CD4-positive, alpha-beta T cell treated with Interleukin-17A for 1 hour (primary cell): ENCODE measurements at regions not wholly inside any gene's neighbourhood (a gene's known extent, or its start where the extent isn't known, plus 50 kb on each side); places are given as distances from the start of the nearest gene placed in this dataset.
"Not testable (repeated sequence)": the region's sequence is repeated elsewhere in the genome, so short reads cannot be mapped to it uniquely, and the experiment has no call there.

Experiments
- DNase-seq: peaks from one replicate; pipeline ENCODE4 v3.0.0-alpha.2; 2020

DNA sequence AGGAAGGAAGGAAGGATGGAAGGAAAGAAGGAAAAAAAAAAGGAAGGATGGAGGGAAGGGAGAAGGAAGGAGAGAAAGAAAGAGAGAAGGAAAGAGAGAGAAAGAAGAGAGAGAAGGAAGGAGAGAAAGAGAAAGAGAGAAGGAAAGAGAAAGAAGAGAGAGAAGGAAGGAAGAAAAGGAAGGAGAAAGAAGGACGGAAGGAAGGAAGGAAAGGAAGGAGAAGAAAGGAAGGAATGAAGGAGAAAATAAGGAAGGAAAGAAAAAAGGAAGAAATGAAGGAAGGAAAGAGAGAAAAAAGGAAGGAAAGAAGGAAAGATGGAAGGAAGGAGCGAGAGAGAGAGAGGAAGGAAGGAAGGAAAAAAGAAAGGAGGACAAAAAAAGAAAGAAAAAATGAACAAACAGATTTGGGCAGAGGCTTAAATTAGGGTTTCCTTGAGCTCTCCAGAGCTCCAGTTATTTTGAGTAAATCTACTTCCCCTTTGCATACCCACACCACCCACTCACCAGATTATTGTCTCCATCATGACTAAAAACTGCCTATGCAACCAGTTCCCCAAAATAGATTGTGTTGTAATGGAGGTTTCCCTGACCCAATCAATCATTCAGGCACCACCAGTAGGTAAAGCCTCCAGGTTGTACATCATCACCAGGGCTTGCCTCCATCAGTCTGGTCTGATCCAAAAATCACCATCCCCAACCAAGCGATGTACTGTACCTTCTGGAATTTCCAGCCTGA is 1722.9 kb upstream of the PCDH10 start:
- DNase-seq: no peak

- no peak for DNase-seq
Observed at GRCh38 chr4:131427000-131427399, 1722.1 kb upstream of the PCDH10 start.

DNA sequence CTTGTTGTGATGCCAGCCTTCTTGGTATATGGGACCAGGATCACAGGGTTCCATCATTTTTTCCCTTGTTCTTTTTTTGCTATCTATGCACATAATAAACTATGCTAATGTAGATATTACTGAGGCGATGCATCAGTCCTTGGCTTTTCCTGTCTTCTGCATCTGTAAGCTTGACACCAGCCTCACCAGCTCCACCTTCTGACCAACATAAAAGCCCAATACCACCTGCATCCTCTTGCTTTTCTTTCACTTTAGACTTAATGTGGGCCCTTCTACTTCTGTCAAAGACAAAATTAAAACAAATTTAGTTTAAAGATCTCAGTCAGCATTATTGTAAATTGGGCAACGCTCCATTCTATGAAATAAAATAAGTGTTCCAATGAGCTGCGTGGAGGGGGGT is 1718.8 kb upstream of the PCDH10 start:
- DNase-seq: no peak

- no peak for DNase-seq
Observed at GRCh38 chr4:131441004-131441688, 1707.9 kb upstream of the PCDH10 start.

GRCh38 chr4:131447883-131448282 is 1701.2 kb upstream of the PCDH10 start:
- DNase-seq: no peak

- DNase-seq: no peak
Observed at GRCh38 chr4:131450572-131451209, 1698.4 kb upstream of the PCDH10 start.

- DNase-seq: no peak
Observed at GRCh38 chr4:131459430-131460101, 1689.5 kb upstream of the PCDH10 start.

DNA sequence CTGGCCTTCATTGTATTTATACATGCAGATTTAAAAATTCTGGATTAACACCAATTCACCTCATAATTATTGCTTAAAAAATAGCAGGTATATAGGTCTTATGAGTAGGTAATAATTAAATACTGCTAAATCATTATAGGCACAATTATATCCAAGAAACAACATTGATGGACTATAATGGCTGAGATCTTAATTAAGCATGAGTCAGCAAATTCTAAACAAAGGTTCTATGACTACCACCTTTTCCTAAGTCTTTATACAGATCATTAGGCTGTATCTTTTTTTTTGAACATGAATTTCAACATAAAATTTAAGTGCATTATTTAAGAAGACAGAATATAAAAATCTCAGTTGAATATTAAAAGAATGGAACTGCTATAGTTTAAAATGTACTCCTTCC is 1678.7 kb upstream of the PCDH10 start:
- no peak for DNase-seq

GRCh38 chr4:131488772-131489171 is 1660.3 kb upstream of the PCDH10 start:
- DNase-seq: no peak

DNA sequence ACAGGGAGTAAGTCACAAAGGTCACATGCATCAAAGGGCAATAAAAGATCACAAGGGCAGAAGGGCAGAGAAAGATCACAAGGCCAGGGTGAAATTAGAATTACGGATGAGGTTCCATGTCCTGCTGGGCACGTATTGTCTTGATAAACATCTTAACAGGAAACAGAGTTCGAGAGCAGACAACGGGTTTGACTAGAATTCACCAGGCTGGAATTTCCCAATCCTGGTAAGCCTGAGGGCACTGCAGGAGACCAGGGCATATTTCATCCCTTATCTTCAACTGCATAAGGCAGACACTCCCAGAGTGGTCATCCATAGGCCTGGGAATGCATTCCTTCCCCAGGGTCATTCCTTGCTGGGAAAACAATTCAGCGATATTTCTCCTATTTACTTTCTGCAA is 1652.9 kb upstream of the PCDH10 start:
- not testable (repeated sequence) for DNase-seq

- no peak for DNase-seq
Observed at GRCh38 chr4:131499141-131499873, 1649.8 kb upstream of the PCDH10 start.

DNA sequence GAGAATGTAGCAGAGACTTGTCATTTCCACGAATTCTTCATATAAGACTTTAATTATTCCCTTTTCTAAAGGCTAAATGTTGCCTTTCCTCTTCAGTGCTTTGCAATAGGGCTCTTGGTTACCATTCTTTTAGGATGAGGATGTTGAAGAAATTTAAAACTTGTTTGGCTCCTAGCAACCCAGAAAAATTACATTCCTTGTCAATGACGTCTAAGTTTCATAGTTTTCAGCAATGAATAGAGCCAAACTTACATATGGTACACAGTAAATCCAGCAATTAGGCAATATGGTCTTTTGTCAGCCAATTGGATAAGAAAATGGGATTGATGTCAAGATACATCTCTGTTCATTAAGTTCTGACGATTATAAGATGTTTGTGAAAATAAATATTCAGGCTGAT is 1639.6 kb upstream of the PCDH10 start:
- no peak for DNase-seq

- DNase-seq: no peak
Observed at GRCh38 chr4:131526686-131527085, 1622.4 kb upstream of the PCDH10 start.

DNA sequence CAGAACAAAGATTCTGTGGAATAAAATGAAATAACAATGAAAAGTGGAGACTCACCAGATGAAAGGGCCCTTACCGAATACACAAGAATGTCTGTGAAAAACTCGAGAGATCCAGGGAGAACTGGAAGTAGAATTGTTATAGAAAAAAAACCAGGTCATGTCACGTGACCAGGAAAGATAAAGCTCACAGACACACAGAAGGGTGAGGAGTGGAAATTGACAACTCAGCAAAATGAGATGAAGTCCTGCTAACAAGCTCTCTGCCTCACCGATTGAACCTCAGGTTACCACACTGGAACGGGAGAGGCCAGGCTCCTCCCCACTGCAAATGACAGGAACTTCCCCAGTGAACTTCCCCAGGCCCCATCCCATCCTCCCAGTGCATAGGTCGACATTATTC is 1618.0 kb upstream of the PCDH10 start:
- DNase-seq: no peak

GRCh38 chr4:131534944-131535645 is 1614.0 kb upstream of the PCDH10 start:
- DNase-seq: no peak

DNA sequence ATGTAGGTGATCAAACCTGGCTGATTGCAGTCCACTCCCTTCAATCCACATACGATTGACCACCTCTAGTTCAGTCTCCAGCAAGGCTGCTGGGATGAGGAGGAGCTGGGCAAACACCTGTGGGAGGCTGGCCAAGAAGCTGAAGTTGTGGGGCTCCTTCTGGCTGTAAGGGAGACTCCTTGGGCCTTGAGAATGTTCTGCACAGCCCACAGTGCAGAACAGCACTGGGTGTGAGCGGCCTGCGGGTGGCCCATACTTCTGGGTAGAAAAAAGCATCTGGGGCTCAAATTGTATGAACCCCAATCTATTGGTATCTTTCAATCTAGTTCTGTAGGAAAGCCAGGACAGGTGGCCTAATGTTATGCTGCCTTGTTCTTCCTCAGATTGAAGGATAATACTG is 1608.8 kb upstream of the PCDH10 start:
- no peak for DNase-seq

GRCh38 chr4:131547506-131547981 is 1601.5 kb upstream of the PCDH10 start:
- DNase-seq: no peak

DNA sequence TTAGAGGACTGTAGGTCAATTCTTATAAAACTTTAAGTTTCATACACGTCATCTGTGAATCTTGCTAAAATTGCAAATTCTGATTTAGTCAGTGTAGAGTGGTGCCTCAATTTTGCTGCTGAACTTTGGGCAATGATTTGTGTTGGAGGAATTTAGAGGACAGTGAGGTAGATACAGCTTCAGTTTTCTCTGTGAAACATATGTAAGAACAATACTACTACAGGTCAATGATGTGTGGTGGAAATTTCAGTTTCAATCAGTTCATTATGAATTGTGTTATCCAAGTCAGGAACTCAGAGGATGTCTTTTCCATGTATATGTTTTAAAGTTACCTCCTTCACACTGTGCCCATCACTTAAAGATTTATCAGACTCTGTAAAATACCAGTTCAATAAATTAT is 1597.8 kb upstream of the PCDH10 start:
- DNase-seq: no peak

DNA sequence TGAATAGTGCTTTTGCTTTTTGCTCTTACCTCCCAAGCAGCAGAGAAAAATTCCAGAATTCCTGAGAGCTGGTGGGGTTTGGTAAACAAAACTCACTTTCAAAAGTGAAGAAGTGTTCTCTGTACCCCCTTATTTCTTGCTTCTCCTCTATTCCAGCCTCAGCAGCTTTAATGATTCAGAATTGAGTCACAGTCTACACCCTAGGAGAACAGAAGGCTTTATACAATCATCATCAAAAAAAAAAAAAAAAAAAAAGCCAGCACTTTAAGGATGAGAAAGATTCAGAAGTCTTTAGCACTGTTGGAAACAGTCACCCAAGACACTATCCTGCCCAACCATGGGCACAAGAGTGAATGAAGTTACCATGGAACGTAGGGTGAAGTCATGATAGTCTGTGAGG is 1583.1 kb upstream of the PCDH10 start:
- no peak for DNase-seq

DNA sequence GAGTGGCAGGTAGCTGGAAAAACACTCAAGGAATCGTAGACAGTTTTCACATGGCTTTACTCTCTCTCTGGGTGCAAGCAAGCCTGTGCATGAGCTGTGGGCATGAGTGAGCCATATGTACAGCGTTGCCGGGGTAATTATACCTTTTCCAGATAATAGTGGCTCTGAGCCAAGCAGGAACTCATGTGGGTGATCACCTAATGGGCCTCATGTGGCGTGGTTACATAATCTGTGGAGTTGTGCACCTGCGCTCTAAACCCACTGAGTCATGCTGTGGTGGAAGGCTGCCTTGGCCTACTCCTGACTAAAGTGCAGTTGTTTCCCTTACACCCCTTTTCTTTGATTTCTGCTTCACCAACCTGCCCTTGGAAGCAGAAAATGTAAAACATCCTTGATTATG is 1564.5 kb upstream of the PCDH10 start:
- no peak for DNase-seq

GRCh38 chr4:131595140-131595539 is 1554.0 kb upstream of the PCDH10 start:
- no peak for DNase-seq

DNA sequence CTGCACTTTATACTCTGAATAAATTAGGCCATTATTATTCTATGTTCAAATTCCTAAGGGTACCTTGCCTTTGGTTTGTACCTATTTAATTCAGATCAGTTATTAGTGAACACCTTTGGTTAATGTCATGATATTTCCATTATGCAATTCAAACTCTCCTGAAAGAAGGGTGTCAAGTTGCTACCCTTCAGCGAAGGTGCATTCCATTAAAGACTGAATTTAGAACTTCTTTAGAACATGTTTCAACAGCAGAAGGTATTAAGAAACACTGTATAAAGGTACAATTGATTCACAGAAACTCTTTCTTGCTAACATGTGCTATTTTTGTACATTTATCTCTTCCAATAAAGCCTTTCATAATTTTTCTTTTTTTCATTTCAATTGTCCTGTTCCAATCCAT is 1545.4 kb upstream of the PCDH10 start:
- DNase-seq: no peak
